ENCODE measurements at regions not wholly inside any gene's neighbourhood (a gene's known extent, or its start where the extent isn't known, plus 50 kb on each side); places are given as distances from the start of the nearest gene placed in this dataset.

DNA sequence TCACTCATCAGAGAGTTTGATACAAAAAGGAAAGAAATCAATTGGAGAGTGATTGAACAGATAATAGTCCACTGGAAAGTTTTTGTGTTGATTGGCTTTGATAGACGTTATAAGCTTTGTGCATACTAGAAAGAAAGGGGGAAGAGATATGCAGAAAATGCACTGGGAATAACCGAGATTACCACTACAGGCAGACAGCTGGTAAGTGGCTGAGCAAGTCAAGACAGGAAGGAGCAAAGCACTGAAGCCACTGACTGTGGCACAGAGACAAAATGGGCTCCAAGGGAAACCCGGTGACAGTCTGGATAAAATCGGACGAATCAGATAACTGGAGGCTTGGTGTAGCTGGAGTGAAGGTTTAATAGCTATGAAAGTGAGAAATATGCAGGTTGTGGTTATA, 209.0 kb downstream of the SIM1 start:
- DNase-seq = no peak
- Mint-ChIP-seq H3K9me3 (no peaks in the 10 kb centered on the region), H3K4me3 (no peak overlapping the region), H3K4me1 (peaks cover 4% of the 10 kb centered on the region), H3K27ac (no peak overlapping the region), H3K27me3 (no peaks in the 10 kb centered on the region), H3K36me3 (no peaks in the 10 kb centered on the region)

DNA sequence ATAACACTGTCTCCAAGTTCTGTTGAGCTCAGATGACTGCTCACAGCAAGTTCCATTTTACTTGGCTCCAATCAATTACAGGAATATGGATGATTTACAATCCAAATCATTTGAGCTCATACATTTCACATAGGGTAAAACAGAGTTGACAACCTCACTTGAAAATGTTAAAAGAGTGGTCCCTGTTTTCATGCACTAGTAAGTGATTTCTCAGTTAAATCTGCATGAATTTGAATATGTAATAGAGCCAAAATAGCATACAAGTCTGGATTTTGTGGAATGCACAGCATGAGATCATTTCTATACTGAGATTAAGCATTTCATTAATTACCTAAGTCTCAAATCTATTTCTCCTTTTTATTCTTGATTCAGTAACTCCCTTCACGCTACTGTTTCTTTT, 217.6 kb downstream of the SIM1 start:
- no peaks in the 10 kb centered on the region for H3K36me3 Mint-ChIP-seq
- no peaks in the 10 kb centered on the region for H3K27me3 Mint-ChIP-seq
- no peaks in the 10 kb centered on the region for H3K4me1 Mint-ChIP-seq
- H3K27ac Mint-ChIP-seq = no peak overlapping the region
- DNase-seq = no peak
- H3K4me3 Mint-ChIP-seq = no peak overlapping the region
- H3K9me3 Mint-ChIP-seq = no peaks in the 10 kb centered on the region

DNA sequence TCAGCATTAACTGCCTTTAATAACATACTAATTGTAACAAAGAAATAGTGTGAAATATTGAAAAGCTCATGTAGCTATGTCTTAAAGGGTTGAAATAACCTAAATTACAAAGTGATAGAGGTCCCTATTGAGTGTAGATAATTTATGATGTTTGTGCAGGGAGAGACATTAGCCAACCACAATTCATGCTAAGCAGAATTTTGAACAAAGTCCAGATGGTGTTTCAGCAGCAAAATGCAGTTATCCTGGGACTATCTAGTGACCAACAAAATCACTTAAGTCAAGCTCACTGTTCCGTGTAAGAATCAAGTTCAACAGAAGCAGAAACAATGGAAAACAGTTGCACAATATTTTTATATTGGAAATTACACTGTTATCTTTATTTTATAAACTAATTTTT, 218.5 kb downstream of the SIM1 start:
- H3K36me3 Mint-ChIP-seq = no peaks in the 10 kb centered on the region
- no peak overlapping the region for H3K4me3 Mint-ChIP-seq
- no peak overlapping the region for H3K27ac Mint-ChIP-seq
- H3K9me3 Mint-ChIP-seq = no peaks in the 10 kb centered on the region
- H3K27me3 Mint-ChIP-seq = no peaks in the 10 kb centered on the region
- no peaks in the 10 kb centered on the region for H3K4me1 Mint-ChIP-seq
- no peak for DNase-seq

DNA sequence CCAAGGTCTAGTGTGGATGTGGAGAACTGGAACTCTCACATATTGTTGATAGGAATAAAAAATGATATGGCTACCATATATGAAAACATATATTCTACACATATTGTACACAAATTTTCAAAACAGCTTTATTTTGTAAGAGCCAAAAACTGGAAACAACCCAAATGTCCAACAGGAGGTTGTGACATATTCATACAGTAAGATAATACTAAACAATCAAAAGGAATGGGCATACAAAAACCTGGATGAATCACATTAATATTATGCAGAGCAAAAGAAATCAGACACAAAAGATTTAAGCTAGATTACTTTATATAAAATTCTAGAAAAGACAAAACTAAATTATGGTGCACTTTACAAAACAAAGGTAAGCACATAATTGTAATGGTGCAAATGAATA, 223.9 kb downstream of the SIM1 start:
- no peaks in the 10 kb centered on the region for H3K27me3 Mint-ChIP-seq
- H3K9me3 Mint-ChIP-seq = no peaks in the 10 kb centered on the region

DNA sequence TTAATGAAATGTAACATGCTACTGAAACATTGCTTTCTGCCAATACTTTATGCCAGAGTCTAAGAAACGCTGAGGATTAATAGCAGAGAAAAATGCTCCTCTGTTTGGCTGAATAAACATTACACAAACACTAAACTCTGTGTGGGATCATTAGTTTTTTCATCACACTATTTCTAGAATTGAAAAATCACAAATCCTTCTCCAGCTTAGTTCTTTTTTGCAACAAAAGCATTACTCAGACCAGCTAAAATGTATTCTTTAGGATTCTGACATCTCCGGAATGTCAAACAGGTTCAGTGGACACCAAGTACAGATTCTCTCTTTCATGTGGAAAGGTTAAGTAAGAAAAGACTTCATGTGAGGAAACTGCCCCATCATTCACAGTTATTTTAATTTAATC, 226.9 kb downstream of the SIM1 start:
- DNase-seq = no peak
- no peaks in the 10 kb centered on the region for H3K4me1 Mint-ChIP-seq
- H3K27me3 Mint-ChIP-seq = peaks cover 3% of the 10 kb centered on the region
- H3K27ac Mint-ChIP-seq = no peak overlapping the region
- no peaks in the 10 kb centered on the region for H3K36me3 Mint-ChIP-seq
- no peak overlapping the region for H3K4me3 Mint-ChIP-seq
- H3K9me3 Mint-ChIP-seq = no peaks in the 10 kb centered on the region

More for the DNA sequence above, 223.9 kb downstream of the SIM1 start:
- no peak overlapping the region for H3K27ac Mint-ChIP-seq
- no peak for DNase-seq
- H3K4me1 Mint-ChIP-seq = no peaks in the 10 kb centered on the region
- no peaks in the 10 kb centered on the region for H3K36me3 Mint-ChIP-seq
- no peak overlapping the region for H3K4me3 Mint-ChIP-seq

DNA sequence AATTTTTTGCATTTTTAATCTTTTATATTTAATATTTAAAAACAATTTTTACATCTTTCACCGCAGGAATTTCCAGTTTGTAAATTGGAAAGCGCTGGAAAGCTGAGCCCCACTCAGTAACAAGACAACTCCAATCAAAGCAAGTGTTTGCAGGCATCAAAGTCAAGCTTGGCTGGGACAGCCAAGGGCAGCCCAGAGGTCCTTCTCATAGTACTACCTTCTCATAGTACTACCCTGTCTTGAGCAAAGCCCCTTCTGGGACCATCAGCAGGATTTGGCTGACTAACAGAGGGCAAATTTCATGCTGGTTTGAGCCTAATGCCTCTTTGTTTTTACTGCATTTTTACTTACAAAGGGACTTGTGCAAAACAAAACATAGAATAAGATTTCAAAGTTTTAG, 228.3 kb downstream of the SIM1 start:
- Mint-ChIP-seq H3K4me3 (no peak overlapping the region), H3K4me1 (no peaks in the 10 kb centered on the region), H3K27ac (no peak overlapping the region), H3K9me3 (no peaks in the 10 kb centered on the region), H3K27me3 (peaks cover 3% of the 10 kb centered on the region), H3K36me3 (no peaks in the 10 kb centered on the region)
- DNase-seq = no peak

DNA sequence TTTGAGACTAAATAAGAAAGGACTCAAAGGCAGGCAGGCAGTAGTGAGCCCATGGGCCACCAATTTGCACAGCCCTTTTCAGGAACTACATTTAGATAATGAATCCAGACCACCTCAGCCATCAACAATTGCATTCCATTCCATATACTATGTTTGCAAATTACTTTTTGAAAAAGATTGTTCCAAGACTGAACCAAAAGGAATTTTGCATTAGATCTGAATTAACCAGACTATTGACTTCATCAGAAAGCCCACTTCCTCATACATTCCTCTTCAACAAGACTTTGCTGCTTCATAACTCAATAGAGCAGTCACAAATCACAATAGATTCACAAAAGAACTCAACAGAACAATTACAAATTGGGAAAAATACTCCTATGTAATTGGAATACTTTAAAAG, 229.1 kb downstream of the SIM1 start:
- Mint-ChIP-seq H3K27me3 (peaks cover 10% of the 10 kb centered on the region), H3K36me3 (no peaks in the 10 kb centered on the region), H3K4me1 (no peaks in the 10 kb centered on the region), H3K9me3 (no peaks in the 10 kb centered on the region), H3K4me3 (no peak overlapping the region), H3K27ac (no peak overlapping the region)
- DNase-seq = no peak

DNA sequence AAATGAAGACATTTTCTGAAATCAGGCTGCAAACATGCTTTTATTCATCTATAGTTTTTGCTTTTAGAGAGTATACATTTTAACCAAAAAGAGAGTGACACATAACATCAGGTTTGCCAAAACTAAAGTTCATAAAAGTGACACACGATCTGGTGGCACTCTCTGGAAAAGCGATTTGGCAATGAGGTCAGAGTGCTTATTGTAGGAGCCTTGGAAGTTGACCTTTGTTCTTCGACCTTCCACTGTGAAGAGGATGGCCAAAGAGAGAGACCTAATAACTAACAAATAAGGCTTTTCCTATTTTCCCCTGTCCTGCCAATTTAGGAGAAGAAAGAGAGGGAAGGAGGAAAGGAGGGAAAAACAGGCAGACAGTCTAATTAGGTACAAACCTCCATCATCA, 230.1 kb downstream of the SIM1 start:
- Mint-ChIP-seq H3K4me3 (no peak overlapping the region), H3K27me3 (peaks cover 21% of the 10 kb centered on the region), H3K27ac (no peak overlapping the region), H3K9me3 (no peaks in the 10 kb centered on the region), H3K36me3 (no peaks in the 10 kb centered on the region), H3K4me1 (no peaks in the 10 kb centered on the region)
- no peak for DNase-seq

DNA sequence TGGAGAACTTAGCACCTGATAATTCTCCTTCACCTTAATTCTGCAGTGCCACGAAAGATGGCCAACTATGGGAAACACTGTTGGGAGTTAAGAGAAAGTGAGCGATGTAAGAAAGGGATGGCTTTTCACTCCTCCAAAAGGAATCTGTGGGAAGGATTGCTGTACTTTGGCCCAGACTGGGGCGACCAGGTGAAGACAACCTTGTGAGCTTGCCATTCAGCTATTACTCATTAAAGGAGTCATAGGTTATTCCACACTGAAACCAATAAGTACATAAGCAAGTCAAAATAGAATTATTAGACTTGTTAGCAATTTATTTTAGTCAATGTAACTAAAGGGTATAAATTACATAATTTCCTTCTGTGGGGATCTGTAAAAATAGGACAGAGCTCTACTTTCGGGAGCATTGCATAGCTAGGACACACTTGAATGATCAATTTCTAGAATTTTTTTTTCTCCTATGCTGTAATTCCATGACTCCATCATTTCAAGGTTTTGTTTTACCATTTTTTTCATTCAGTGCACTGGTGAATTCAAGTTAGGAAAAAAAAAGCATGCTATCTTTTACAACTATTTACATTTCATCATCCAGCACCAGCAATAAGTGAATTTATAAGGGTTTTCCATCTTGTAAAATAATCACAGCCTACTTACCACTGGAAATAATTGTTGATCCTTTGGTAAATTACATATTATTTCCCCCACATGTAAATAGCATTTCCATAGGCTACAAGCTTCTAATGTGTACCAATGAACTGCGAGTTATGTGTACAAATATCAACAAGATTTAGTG, 231.7 kb downstream of the SIM1 start:
- H3K27ac Mint-ChIP-seq = no peak overlapping the region
- H3K27me3 Mint-ChIP-seq = peaks cover 36% of the 10 kb centered on the region
- peaks cover 3% of the 10 kb centered on the region for H3K4me1 Mint-ChIP-seq
- DNase-seq = no peak
- no peak overlapping the region for H3K4me3 Mint-ChIP-seq
- H3K36me3 Mint-ChIP-seq = no peaks in the 10 kb centered on the region
- no peaks in the 10 kb centered on the region for H3K9me3 Mint-ChIP-seq

DNA sequence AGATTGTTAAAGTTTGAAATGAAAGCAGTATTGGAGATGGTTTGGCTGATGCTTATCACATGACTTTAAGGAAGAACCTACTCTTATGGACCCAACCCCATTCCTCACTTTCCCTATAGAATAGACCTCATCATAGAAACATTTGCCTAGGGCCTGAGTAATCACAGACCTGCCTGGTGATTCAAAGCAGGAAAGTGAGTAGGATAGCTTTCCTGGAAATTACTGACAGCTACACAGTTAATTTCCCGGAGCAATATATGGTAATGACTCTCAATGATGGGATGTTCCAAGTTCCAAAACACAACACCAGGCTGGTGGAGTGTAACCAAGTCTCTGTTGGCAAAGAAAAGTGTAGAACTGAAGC, 233.8 kb downstream of the SIM1 start:
- Mint-ChIP-seq H3K27me3 (peaks cover 43% of the 10 kb centered on the region), H3K9me3 (no peaks in the 10 kb centered on the region), H3K4me1 (peaks cover 3% of the 10 kb centered on the region), H3K27ac (no peak overlapping the region), H3K4me3 (no peak overlapping the region), H3K36me3 (no peaks in the 10 kb centered on the region)
- no peak for DNase-seq

DNA sequence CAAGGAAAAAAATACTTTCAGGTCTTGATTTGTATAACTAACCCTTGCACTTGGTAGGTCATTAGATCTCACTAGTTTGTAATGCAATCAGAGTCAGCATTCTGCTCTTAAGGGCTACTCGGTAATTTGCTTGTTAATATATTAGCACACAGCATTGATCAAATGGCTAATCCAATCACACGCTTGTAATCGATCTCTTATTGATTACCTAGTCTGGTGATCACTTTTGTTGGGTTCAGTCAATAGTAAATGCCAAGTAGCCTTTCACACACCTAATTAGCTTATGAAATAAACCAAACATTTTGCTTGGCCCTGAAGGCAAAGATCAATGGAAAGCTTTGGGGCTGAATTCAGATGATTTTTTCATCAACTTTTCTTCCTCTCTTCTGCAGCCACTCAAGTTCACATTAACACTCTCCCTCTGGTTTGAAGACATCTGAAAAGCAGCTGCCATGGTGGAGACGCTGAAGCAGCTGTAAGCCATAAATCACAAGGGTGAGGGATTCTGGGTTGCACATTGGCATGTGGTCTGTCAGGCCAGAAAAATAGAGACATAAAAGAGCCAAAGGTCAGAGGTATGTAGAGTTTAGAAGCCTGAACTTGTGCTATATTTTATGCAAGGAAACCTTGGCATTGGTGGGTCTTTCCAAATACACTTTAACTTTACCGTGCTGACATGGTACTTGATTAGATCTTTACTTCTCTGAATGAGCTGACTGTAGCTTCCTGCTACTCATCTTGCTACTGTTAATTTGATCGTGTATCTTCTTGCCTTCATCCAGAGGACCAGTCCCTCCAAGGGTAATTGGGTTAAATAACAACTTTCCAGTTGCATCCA, 234.4 kb downstream of the SIM1 start:
- Mint-ChIP-seq H3K4me1 (peaks cover 3% of the 10 kb centered on the region), H3K4me3 (no peak overlapping the region), H3K9me3 (no peaks in the 10 kb centered on the region), H3K27ac (no peak overlapping the region), H3K36me3 (no peaks in the 10 kb centered on the region), H3K27me3 (peaks cover 40% of the 10 kb centered on the region)
- no peak for DNase-seq

DNA sequence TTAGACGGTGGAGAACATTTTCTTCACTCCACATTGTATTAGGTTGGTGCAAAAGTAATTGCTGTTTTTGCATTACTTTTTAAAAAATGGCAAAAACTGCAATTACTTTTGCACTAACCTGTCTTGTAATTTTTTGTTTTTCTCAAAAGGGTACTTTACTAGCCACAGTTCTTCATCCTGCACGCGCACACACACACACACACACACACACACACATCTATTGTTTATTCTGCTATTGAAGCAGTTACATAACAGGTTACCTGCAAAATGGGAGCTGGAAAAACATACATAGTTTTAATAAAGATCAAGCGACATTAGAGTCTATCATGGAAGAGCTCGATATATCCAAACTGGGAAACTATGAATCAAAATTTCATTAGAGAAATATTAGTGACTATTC, 235.2 kb downstream of the SIM1 start:
- Mint-ChIP-seq H3K27me3 (peaks cover 40% of the 10 kb centered on the region), H3K27ac (no peak overlapping the region), H3K4me1 (peaks cover 3% of the 10 kb centered on the region), H3K4me3 (no peak overlapping the region), H3K36me3 (no peaks in the 10 kb centered on the region), H3K9me3 (peaks cover under 1% of the 10 kb centered on the region)
- no peak for DNase-seq

DNA sequence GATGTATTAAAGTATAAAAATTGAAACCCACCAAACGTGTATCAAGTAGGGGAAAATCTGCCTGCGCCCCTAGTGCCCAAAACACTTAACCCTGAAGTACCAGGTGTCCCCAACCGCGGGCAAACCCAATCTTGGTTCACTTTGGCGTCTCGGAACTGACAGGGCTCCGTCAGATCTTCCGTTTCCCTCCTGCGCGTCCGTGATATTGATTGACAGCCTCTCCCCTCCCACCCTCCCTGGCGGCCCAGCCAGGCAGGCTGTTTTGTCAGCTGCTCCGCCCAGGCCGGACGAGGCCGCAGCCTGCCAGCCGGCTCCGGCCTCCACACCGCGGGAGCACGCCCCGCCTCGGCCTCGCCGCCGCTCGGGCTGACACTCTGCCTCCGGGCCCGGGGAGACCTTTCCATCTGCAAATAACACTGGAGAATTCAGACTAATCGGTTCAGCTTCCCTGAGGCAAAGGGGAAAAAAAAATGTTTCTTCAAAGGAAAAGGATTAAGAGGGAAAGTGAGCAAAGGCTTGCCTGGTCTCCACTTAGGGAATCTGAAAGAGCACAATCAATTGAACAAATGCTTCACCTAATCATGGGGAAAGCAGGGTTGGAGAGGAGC, 234.9 kb upstream of the MCHR2 start:
- peaks cover 2% of the 10 kb centered on the region for H3K9me3 Mint-ChIP-seq
- H3K27me3 Mint-ChIP-seq = peaks cover 40% of the 10 kb centered on the region
- no peak overlapping the region for H3K4me3 Mint-ChIP-seq
- DNase-seq = peak; percentile 44
- H3K27ac Mint-ChIP-seq = no peak overlapping the region
- H3K36me3 Mint-ChIP-seq = no peaks in the 10 kb centered on the region
- H3K4me1 Mint-ChIP-seq = peaks cover 3% of the 10 kb centered on the region

DNA sequence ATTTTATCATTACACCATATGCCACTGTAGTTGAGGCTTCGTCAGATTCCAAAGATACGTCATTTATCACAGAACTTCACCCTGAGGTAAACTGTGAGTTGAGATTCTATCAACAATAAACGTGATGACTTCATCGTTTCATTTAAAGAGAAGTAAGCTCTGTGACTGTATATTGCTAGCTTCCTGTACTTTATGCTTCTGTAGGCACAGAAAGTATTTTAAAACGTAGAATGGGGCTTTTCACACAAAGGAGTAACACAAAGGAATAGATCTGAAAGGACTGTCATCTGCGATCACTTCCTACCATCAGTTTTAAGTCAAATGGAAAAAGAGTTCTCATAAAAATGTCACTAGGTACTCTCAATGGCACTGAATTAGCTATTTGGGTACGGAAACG, 234.4 kb upstream of the MCHR2 start:
- H3K4me1 Mint-ChIP-seq = peaks cover 3% of the 10 kb centered on the region
- peaks cover 2% of the 10 kb centered on the region for H3K9me3 Mint-ChIP-seq
- no peaks in the 10 kb centered on the region for H3K36me3 Mint-ChIP-seq
- no peak overlapping the region for H3K27ac Mint-ChIP-seq
- H3K4me3 Mint-ChIP-seq = no peak overlapping the region
- DNase-seq = no peak
- H3K27me3 Mint-ChIP-seq = peaks cover 40% of the 10 kb centered on the region

DNA sequence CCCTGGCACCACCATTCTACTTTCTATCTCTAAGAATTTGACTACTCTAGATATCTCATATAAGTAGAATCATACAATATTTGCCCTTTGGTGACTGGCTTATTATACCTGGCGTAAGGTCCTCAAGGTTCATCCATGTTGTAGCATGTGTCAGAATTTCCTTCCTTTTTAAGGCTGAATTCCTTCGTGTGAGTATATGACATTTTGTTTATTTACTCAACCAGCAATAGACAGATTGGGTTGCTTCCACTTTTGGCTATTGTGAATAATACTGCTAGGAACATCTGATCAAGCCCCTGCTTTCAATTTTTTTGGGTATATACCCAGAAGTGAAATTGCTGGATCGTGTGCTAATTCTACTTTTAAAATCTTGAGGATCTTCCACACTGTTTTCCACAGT, 232.8 kb upstream of the MCHR2 start:
- Mint-ChIP-seq H3K27ac (no peak overlapping the region), H3K4me3 (no peak overlapping the region), H3K27me3 (peaks cover 40% of the 10 kb centered on the region)

More for the DNA sequence above, 232.8 kb upstream of the MCHR2 start:
- Mint-ChIP-seq H3K9me3 (peaks cover 2% of the 10 kb centered on the region), H3K4me1 (peaks cover 3% of the 10 kb centered on the region), H3K36me3 (no peaks in the 10 kb centered on the region)
- DNase-seq = no peak
